ENCODE measurements at regions not wholly inside any gene's neighbourhood (a gene's known extent, or its start where the extent isn't known, plus 50 kb on each side); places are given as distances from the start of the nearest gene placed in this dataset.

DNA sequence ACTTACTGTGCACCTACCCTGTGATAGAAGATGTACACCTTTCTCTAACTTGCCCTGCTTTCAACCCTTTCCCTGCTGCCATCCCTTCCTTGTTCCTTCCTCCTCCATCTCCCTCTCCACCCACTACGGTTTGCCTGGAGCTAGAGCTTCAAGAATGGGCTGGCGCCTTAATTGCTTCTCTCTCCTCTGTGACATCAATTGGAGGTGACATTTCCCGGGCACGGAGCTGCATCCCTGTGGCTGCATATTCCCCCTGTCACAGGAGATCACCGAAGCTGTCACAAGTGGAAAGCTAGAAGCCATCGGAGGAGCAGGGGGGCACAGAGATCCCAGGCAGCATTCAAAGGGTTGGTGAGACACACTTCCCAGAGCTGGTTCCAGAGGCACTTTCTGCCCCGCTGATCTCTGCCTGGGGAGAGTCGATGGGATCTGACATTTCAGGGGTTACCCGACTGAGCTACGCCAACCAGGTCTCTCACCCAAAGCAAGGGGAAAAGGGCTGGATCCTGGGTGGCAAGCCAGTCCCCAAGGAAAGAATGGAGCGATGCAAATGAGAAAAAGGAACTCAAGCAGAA, 604.9 kb downstream of the MED13L start:
- Histone ChIP-seq H3K36me3 (ENCODE audit: insufficient read depth, low read length) (no peaks in the 10 kb centered on the region), H3K4me3 (ENCODE audit: low read length) (no peak overlapping the region), H3K9me3 (ENCODE audit: low read length) (no peaks in the 10 kb centered on the region), H3K27ac (ENCODE audit: low read depth, low read length) (no peak overlapping the region), H3K4me1 (ENCODE audit: insufficient read depth, low read length) (no peaks in the 10 kb centered on the region), H3K27me3 (ENCODE audit: insufficient read depth, low read length, poor library complexity, severe bottlenecking) (no peaks in the 10 kb centered on the region)
- ChIA-PET CTCF (no interaction called here), POLR2A (no interaction called here)
- Mint-ChIP-seq H3K36me3 (no peaks in the 10 kb centered on the region), H3K27ac (no peak overlapping the region), H3K4me1 (no peaks in the 10 kb centered on the region), H3K4me3 (no peak overlapping the region), H3K27me3 (peaks cover 0 to 2% of the 10 kb centered on the region in 2 donors), H3K9me3 (peaks cover 0 to 12% (median 8%) of the 10 kb centered on the region in 5 donors)
- no peak for DNase-seq

DNA sequence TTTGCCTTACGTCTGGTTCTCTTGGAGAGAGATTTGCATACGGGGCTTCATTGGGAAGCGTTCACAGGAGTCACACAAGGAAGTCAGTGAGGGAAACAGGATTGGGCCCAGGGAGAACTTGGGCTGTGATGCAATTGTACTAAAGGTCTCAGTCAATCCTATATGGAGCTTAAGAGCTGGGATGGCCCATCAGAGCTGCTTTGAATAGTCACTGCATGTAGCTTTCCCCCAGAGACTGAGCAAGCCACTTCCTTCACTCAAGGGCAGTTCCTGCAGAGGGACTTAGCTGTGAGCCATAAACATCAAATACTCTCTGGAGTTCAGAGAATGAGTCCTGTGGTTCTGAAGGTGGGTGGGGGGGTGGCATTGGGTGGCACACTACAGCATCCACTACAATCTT, 605.4 kb downstream of the MED13L start:
- ChIA-PET POLR2A (no interaction called here), CTCF (no interaction called here)
- Histone ChIP-seq H3K27me3 (ENCODE audit: insufficient read depth, low read length, poor library complexity, severe bottlenecking) (no peaks in the 10 kb centered on the region), H3K27ac (ENCODE audit: low read depth, low read length) (no peak overlapping the region), H3K4me1 (ENCODE audit: insufficient read depth, low read length) (no peaks in the 10 kb centered on the region), H3K9me3 (ENCODE audit: low read length) (no peaks in the 10 kb centered on the region), H3K4me3 (ENCODE audit: low read length) (no peak overlapping the region), H3K36me3 (ENCODE audit: insufficient read depth, low read length) (no peaks in the 10 kb centered on the region)
- Mint-ChIP-seq H3K36me3 (no peaks in the 10 kb centered on the region), H3K4me3 (no peak overlapping the region), H3K4me1 (no peaks in the 10 kb centered on the region), H3K27me3 (peaks cover 0 to 2% of the 10 kb centered on the region in 2 donors), H3K27ac (no peak overlapping the region), H3K9me3 (peaks cover 0 to 12% (median 8%) of the 10 kb centered on the region in 5 donors)
- no peak for DNase-seq

DNA sequence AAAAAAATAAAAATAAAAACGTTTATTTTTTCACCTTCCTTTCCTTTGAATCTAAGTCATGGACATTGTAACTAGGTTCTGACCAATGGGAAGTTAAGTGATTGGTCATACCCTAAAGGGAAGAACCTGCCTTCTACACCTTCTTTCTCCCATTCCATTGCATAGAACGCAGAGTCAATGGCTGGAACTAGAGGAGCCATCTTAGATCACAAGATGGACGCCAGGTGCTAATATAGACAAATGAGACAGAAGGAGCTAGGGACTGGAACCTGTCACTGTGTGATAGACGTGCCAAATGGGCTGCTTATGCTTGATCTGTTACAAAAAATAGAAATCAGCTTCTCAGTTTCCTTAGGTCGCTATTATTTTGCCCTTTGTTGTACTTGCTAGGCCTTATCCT, 606.6 kb downstream of the MED13L start:
- H3K27ac ChIP-seq (ENCODE audit: low read depth, low read length) = no peak overlapping the region
- DNase-seq = no peak
- no peaks in the 10 kb centered on the region for H3K27me3 ChIP-seq (ENCODE audit: insufficient read depth, low read length, poor library complexity, severe bottlenecking)
- POLR2A ChIA-PET = no interaction called here
- Mint-ChIP-seq H3K36me3 (no peaks in the 10 kb centered on the region), H3K27me3 (peaks cover 0 to 2% of the 10 kb centered on the region in 2 donors), H3K4me3 (no peak overlapping the region), H3K4me1 (no peaks in the 10 kb centered on the region), H3K9me3 (peaks cover 0 to 11% (median 6%) of the 10 kb centered on the region in 5 donors), H3K27ac (no peak overlapping the region)
- no peaks in the 10 kb centered on the region for H3K9me3 ChIP-seq (ENCODE audit: low read length)
- H3K36me3 ChIP-seq (ENCODE audit: insufficient read depth, low read length) = no peaks in the 10 kb centered on the region
- CTCF ChIA-PET = no interaction called here
- no peaks in the 10 kb centered on the region for H3K4me1 ChIP-seq (ENCODE audit: insufficient read depth, low read length)
- no peak overlapping the region for H3K4me3 ChIP-seq (ENCODE audit: low read length)

DNA sequence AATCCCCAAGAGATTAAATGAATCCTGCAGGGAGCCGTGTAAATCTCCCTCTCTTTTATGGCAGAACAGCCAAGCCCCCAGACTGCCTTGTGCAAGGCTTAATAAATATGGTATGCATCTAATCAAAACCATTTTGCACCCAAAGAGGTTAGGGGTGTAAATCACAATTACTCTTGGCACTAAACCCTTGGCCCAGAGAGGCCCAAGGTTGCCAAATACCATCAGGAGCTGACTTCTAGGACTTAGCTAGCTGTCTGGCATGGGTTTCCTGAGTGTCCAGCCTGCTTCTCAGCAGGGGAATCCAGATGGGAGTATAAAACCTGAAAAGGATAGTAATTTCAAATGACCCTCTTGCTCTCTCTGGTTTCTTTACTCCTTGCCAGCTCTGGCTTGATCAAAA, 610.4 kb downstream of the MED13L start:
- H3K36me3 Mint-ChIP-seq = no peaks in the 10 kb centered on the region
- Histone ChIP-seq H3K27ac (ENCODE audit: low read depth, low read length) (no peak overlapping the region), H3K4me3 (ENCODE audit: low read length) (no peak overlapping the region), H3K9me3 (ENCODE audit: low read length) (no peaks in the 10 kb centered on the region), H3K4me1 (ENCODE audit: insufficient read depth, low read length) (no peaks in the 10 kb centered on the region), H3K27me3 (ENCODE audit: insufficient read depth, low read length, poor library complexity, severe bottlenecking) (no peaks in the 10 kb centered on the region), H3K36me3 (ENCODE audit: insufficient read depth, low read length) (no peaks in the 10 kb centered on the region)
- POLR2A ChIA-PET = no interaction called here
- CTCF ChIA-PET = no interaction called here
- H3K4me1 Mint-ChIP-seq = no peaks in the 10 kb centered on the region
- H3K9me3 Mint-ChIP-seq = peaks cover 0 to 6% (median 2%) of the 10 kb centered on the region in 5 donors
- no peak overlapping the region for H3K27ac Mint-ChIP-seq
- no peaks in the 10 kb centered on the region for H3K27me3 Mint-ChIP-seq
- H3K4me3 Mint-ChIP-seq = no peak overlapping the region
- no peak for DNase-seq

DNA sequence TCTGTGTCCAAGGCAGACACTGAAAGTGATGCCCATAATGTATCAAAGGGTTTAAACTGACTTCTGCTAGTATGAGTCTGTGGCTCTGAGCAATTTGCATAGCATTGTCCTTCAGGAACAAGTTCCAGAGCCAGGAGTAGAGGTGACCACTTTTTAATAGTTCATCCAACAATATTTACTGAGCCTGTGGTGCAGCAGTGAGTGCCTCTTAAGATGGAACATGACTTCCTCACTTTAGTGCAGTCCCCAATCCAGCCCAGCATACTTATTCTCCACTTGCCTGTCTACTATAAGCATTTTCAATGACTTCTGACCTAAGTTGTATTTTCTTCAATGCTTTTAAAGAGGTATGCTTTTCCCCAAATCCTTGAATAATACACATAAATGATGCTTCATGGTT, 611.3 kb downstream of the MED13L start:
- Histone ChIP-seq H3K36me3 (ENCODE audit: insufficient read depth, low read length) (no peaks in the 10 kb centered on the region), H3K9me3 (ENCODE audit: low read length) (no peaks in the 10 kb centered on the region), H3K27me3 (ENCODE audit: insufficient read depth, low read length, poor library complexity, severe bottlenecking) (no peaks in the 10 kb centered on the region), H3K4me3 (ENCODE audit: low read length) (no peak overlapping the region), H3K4me1 (ENCODE audit: insufficient read depth, low read length) (no peaks in the 10 kb centered on the region), H3K27ac (ENCODE audit: low read depth, low read length) (no peak overlapping the region)
- Mint-ChIP-seq H3K4me1 (no peaks in the 10 kb centered on the region), H3K4me3 (no peak overlapping the region), H3K36me3 (no peaks in the 10 kb centered on the region), H3K27ac (no peak overlapping the region), H3K27me3 (no peaks in the 10 kb centered on the region), H3K9me3 (peaks cover 0 to 6% (median 2%) of the 10 kb centered on the region in 5 donors)
- no peak for DNase-seq
- ChIA-PET POLR2A (no interaction called here), CTCF (no interaction called here)

DNA sequence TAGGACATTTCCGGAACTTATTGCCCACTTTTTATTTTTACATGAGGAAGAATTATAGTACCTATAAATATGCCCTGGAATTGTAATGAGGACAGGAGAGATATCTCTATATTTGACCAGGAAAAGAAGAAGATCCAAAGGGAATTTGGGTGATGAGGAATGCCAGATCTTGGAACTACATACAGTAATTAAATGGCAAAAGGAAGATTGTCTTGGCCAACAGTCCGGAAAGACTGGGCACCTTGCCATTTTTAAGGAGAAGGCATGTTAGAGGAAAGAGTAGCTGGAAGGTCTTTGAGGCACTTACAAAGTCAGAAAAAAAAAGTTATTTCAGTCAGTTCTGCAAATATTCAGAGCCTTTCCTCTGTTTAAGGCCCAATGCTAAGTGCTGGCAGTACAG, 616.4 kb downstream of the MED13L start:
- H3K36me3 ChIP-seq (ENCODE audit: insufficient read depth, low read length) = no peaks in the 10 kb centered on the region
- no peak overlapping the region for H3K27ac ChIP-seq (ENCODE audit: low read depth, low read length)
- no peaks in the 10 kb centered on the region for H3K4me1 ChIP-seq (ENCODE audit: insufficient read depth, low read length)
- DNase-seq = no peak
- H3K27me3 ChIP-seq (ENCODE audit: insufficient read depth, low read length, poor library complexity, severe bottlenecking) = no peaks in the 10 kb centered on the region
- no peaks in the 10 kb centered on the region for H3K9me3 ChIP-seq (ENCODE audit: low read length)
- ChIA-PET POLR2A (no interaction called here), CTCF (interaction anchor here (0.7 kb wide), 1 partner anchor 34 kb away, joined by 4 read pairs; no protein-coding TSS in a partner anchor)
- H3K36me3 Mint-ChIP-seq = no peaks in the 10 kb centered on the region
- H3K4me1 Mint-ChIP-seq = no peaks in the 10 kb centered on the region
- H3K27ac Mint-ChIP-seq = no peak overlapping the region
- H3K27me3 Mint-ChIP-seq = peaks cover 0 to 5% of the 10 kb centered on the region in 2 donors
- H3K4me3 Mint-ChIP-seq = no peak overlapping the region
- peaks cover 0 to 3% (median 3%) of the 10 kb centered on the region in 5 donors for H3K9me3 Mint-ChIP-seq
- no peak overlapping the region for H3K4me3 ChIP-seq (ENCODE audit: low read length)

DNA sequence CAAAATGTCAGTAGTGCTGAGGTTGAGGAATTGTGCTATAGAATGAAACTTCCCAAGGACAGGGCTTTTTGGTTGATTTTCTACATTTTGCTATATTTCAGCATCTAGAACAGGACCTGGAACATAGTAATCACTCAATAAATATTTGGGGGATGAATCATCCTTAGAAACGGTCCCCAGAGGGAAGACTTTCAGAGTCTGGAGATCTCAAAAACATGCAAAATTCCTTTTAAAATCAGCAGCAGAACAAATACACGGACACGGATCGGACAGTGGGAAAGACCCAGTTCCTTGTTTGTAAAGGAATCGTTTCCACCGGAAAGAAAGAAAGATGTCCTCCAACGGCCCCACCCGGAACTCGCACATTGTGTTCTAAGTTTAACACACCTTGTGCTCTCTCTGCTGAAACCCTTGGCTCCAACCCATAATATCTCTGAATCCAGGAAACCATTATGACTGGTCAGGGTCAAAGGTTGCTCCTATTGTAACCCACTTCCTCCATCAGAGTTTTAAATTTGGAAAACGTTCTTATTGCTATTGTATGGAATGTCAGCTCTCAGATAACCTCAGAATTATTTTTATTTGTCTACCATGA, 617.2 kb downstream of the MED13L start:
- CTCF ChIA-PET = interaction anchor here (0.7 kb wide), 1 partner anchor 35 kb away, joined by 4 read pairs; no protein-coding TSS in a partner anchor
- Histone ChIP-seq H3K9me3 (ENCODE audit: low read length) (no peaks in the 10 kb centered on the region), H3K27ac (ENCODE audit: low read depth, low read length) (no peak overlapping the region), H3K4me3 (ENCODE audit: low read length) (no peak overlapping the region), H3K36me3 (ENCODE audit: insufficient read depth, low read length) (no peaks in the 10 kb centered on the region), H3K27me3 (ENCODE audit: insufficient read depth, low read length, poor library complexity, severe bottlenecking) (no peaks in the 10 kb centered on the region), H3K4me1 (ENCODE audit: insufficient read depth, low read length) (no peaks in the 10 kb centered on the region)
- H3K4me1 Mint-ChIP-seq = no peaks in the 10 kb centered on the region
- H3K36me3 Mint-ChIP-seq = no peaks in the 10 kb centered on the region
- DNase-seq = no peak
- POLR2A ChIA-PET = no interaction called here
- H3K27ac Mint-ChIP-seq = no peak overlapping the region
- H3K9me3 Mint-ChIP-seq = peaks cover 0 to 3% (median 3%) of the 10 kb centered on the region in 5 donors
- peaks cover 0 to 5% of the 10 kb centered on the region in 2 donors for H3K27me3 Mint-ChIP-seq
- no peak overlapping the region for H3K4me3 Mint-ChIP-seq

DNA sequence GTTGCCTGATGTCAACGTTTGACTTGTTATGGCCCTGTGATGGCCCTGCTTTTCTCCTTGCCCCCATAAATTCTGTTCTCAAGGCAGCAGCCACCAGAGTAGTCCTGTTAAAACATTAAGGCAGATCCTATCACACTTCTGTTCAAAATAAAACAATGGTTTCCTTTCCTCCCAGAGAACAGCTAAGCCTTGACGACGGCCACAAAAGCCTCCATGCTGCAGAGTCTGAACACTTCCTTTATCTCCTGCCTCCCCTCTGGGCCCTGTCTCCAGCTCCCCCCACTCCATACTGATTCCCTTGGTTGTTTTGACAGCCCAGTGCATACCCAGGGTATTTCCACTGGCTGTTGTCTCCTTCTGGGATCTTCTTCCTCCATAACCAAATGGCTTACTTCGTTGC, 618.1 kb downstream of the MED13L start:
- Histone ChIP-seq H3K27ac (ENCODE audit: low read depth, low read length) (no peak overlapping the region), H3K4me3 (ENCODE audit: low read length) (no peak overlapping the region), H3K36me3 (ENCODE audit: insufficient read depth, low read length) (no peaks in the 10 kb centered on the region), H3K27me3 (ENCODE audit: insufficient read depth, low read length, poor library complexity, severe bottlenecking) (no peaks in the 10 kb centered on the region), H3K4me1 (ENCODE audit: insufficient read depth, low read length) (no peaks in the 10 kb centered on the region), H3K9me3 (ENCODE audit: low read length) (no peaks in the 10 kb centered on the region)
- no peak overlapping the region for H3K27ac Mint-ChIP-seq
- peaks cover 0 to 3% (median 3%) of the 10 kb centered on the region in 5 donors for H3K9me3 Mint-ChIP-seq
- DNase-seq = no peak
- ChIA-PET POLR2A (no interaction called here), CTCF (no interaction called here)
- H3K4me1 Mint-ChIP-seq = no peaks in the 10 kb centered on the region
- H3K36me3 Mint-ChIP-seq = no peaks in the 10 kb centered on the region
- peaks cover 0 to 5% of the 10 kb centered on the region in 2 donors for H3K27me3 Mint-ChIP-seq
- peak overlapping the region in 1 of 7 donors; percentile 24 for H3K4me3 Mint-ChIP-seq

All from CD8-positive, alpha-beta memory T cell (primary cell).